ENCODE measurements at regions not wholly inside any gene's neighbourhood (a gene's known extent, or its start where the extent isn't known, plus 50 kb on each side); places are given as distances from the start of the nearest gene placed in this dataset.

- TF ChIP-seq SUZ12 (IDR thresholded peaks at IDR 0.05; ENCODE audit: extremely low read depth, insufficient read depth, insufficient read length) (no peak), YY1 (IDR thresholded peaks at IDR 0.05; ENCODE audit: insufficient read depth, insufficient read length) (no peak), ZNF274 (IDR thresholded peaks at IDR 0.05; ENCODE audit: low read depth, low read length) (no peak)
Observed at GRCh38 chr5:10826971-10827370, 65.9 kb upstream of the DAP start.

Data from NT2/D1 (cell line).